ENCODE measurements at regions not wholly inside any gene's neighbourhood (a gene's known extent, or its start where the extent isn't known, plus 50 kb on each side); places are given as distances from the start of the nearest gene placed in this dataset.
"Not testable (repeated sequence)": the region's sequence is repeated elsewhere in the genome, so short reads cannot be mapped to it uniquely, and the experiment has no call there.

- 53 to 66% methylated on average over 4 of the region's 4 CpGs for WGBS, 2 donors
Measured at GRCh38 chr3:40899286-40899712, 300.0 kb upstream of the CTNNB1 start.

GRCh38 chr3:40901298-40901697 is 298.0 kb upstream of the CTNNB1 start:
- Histone ChIP-seq H3K4me1 (ENCODE audit: control insufficient read depth in 2 of 2, insufficient read depth in 2 of 2, low read length in 1 of 2) (no peaks in the 10 kb centered on the region), H3K27ac (ENCODE audit: low read depth in 2 of 2, low read length in 1 of 2) (no peak overlapping the region), H3K9me3 (ENCODE audit: control insufficient read depth in 2 of 2, insufficient read depth in 1 of 2, low read depth in 1 of 2, low read length in 1 of 2) (no peaks in the 10 kb centered on the region), H3K27me3 (ENCODE audit: control insufficient read depth in 1 of 2, insufficient read depth in 2 of 2, low read length in 2 of 2) (no peaks in the 10 kb centered on the region), H3K4me3 (ENCODE audit: low read depth in 1 of 2, low read length in 2 of 2) (no peak overlapping the region), H3K36me3 (ENCODE audit: control insufficient read depth in 2 of 2, insufficient read depth in 2 of 2, low read length in 1 of 2) (no peaks in the 10 kb centered on the region)
- WGBS, 2 donors, result 60 to 71% methylated on average over 3 of the region's 3 CpGs

More at GRCh38 chr3:40899286-40899712, 300.0 kb upstream of the CTNNB1 start:
- H3K27ac ChIP-seq (ENCODE audit: low read depth in 2 of 2, low read length in 1 of 2), result no peak overlapping the region
- H3K36me3 ChIP-seq (ENCODE audit: control insufficient read depth in 2 of 2, insufficient read depth in 2 of 2, low read length in 1 of 2), result no peaks in the 10 kb centered on the region
- no peaks in the 10 kb centered on the region for H3K4me1 ChIP-seq (ENCODE audit: control insufficient read depth in 2 of 2, insufficient read depth in 2 of 2, low read length in 1 of 2)
- no peaks in the 10 kb centered on the region for H3K27me3 ChIP-seq (ENCODE audit: control insufficient read depth in 1 of 2, insufficient read depth in 2 of 2, low read length in 2 of 2)
- H3K9me3 ChIP-seq (ENCODE audit: control insufficient read depth in 2 of 2, insufficient read depth in 1 of 2, low read depth in 1 of 2, low read length in 1 of 2), result no peaks in the 10 kb centered on the region
- no peak overlapping the region for H3K4me3 ChIP-seq (ENCODE audit: low read depth in 1 of 2, low read length in 2 of 2)

GRCh38 chr3:40901796-40902195 is 297.5 kb upstream of the CTNNB1 start:
- Histone ChIP-seq H3K9me3 (ENCODE audit: control insufficient read depth in 2 of 2, insufficient read depth in 1 of 2, low read depth in 1 of 2, low read length in 1 of 2) (no peaks in the 10 kb centered on the region), H3K27ac (ENCODE audit: low read depth in 2 of 2, low read length in 1 of 2) (no peak overlapping the region), H3K36me3 (ENCODE audit: control insufficient read depth in 2 of 2, insufficient read depth in 2 of 2, low read length in 1 of 2) (no peaks in the 10 kb centered on the region), H3K27me3 (ENCODE audit: control insufficient read depth in 1 of 2, insufficient read depth in 2 of 2, low read length in 2 of 2) (no peaks in the 10 kb centered on the region), H3K4me3 (ENCODE audit: low read depth in 1 of 2, low read length in 2 of 2) (no peak overlapping the region), H3K4me1 (ENCODE audit: control insufficient read depth in 2 of 2, insufficient read depth in 2 of 2, low read length in 1 of 2) (no peaks in the 10 kb centered on the region)

- H3K4me3 ChIP-seq (ENCODE audit: low read depth in 1 of 2, low read length in 2 of 2), result not testable (repeated sequence)
- WGBS, 2 donors, result 66 to 69% methylated on average over 26 of the region's 26 CpGs
Measured at GRCh38 chr3:40907907-40908465, 291.3 kb upstream of the CTNNB1 start.

GRCh38 chr3:40908612-40909011 is 290.7 kb upstream of the CTNNB1 start:
- Histone ChIP-seq H3K27me3 (ENCODE audit: control insufficient read depth in 1 of 2, insufficient read depth in 2 of 2, low read length in 2 of 2) (no peaks in the 10 kb centered on the region), H3K9me3 (ENCODE audit: control insufficient read depth in 2 of 2, insufficient read depth in 1 of 2, low read depth in 1 of 2, low read length in 1 of 2) (no peaks in the 10 kb centered on the region), H3K4me3 (ENCODE audit: low read depth in 1 of 2, low read length in 2 of 2) (no peak overlapping the region), H3K27ac (ENCODE audit: low read depth in 2 of 2, low read length in 1 of 2) (no peak overlapping the region), H3K4me1 (ENCODE audit: control insufficient read depth in 2 of 2, insufficient read depth in 2 of 2, low read length in 1 of 2) (no peaks in the 10 kb centered on the region), H3K36me3 (ENCODE audit: control insufficient read depth in 2 of 2, insufficient read depth in 2 of 2, low read length in 1 of 2) (no peaks in the 10 kb centered on the region)
- WGBS, 2 donors, result 89 to 90% methylated on average over 3 of the region's 3 CpGs

More at GRCh38 chr3:40907907-40908465, 291.3 kb upstream of the CTNNB1 start:
- H3K9me3 ChIP-seq (ENCODE audit: control insufficient read depth in 2 of 2, insufficient read depth in 1 of 2, low read depth in 1 of 2, low read length in 1 of 2); H3K4me1 ChIP-seq (ENCODE audit: control insufficient read depth in 2 of 2, insufficient read depth in 2 of 2, low read length in 1 of 2); H3K36me3 ChIP-seq (ENCODE audit: control insufficient read depth in 2 of 2, insufficient read depth in 2 of 2, low read length in 1 of 2); H3K27ac ChIP-seq (ENCODE audit: low read depth in 2 of 2, low read length in 1 of 2); H3K27me3 ChIP-seq (ENCODE audit: control insufficient read depth in 1 of 2, insufficient read depth in 2 of 2, low read length in 2 of 2): not testable (repeated sequence)

- no peak overlapping the region for H3K27ac ChIP-seq (ENCODE audit: low read depth in 2 of 2, low read length in 1 of 2)
- 92 to 93% methylated on average over 2 of the region's 2 CpGs for WGBS, 2 donors
- no peaks in the 10 kb centered on the region for H3K27me3 ChIP-seq (ENCODE audit: control insufficient read depth in 1 of 2, insufficient read depth in 2 of 2, low read length in 2 of 2)
- H3K9me3 ChIP-seq (ENCODE audit: control insufficient read depth in 2 of 2, insufficient read depth in 1 of 2, low read depth in 1 of 2, low read length in 1 of 2), result no peaks in the 10 kb centered on the region
- H3K4me1 ChIP-seq (ENCODE audit: control insufficient read depth in 2 of 2, insufficient read depth in 2 of 2, low read length in 1 of 2), result no peaks in the 10 kb centered on the region
- no peaks in the 10 kb centered on the region for H3K36me3 ChIP-seq (ENCODE audit: control insufficient read depth in 2 of 2, insufficient read depth in 2 of 2, low read length in 1 of 2)
- no peak overlapping the region for H3K4me3 ChIP-seq (ENCODE audit: low read depth in 1 of 2, low read length in 2 of 2)
Measured at GRCh38 chr3:40911264-40911663, 288.0 kb upstream of the CTNNB1 start.

GRCh38 chr3:40911928-40912327 is 287.4 kb upstream of the CTNNB1 start:
- WGBS, 2 donors, result 76 to 83% methylated on average over 1 of the region's 1 CpG

GRCh38 chr3:40912461-40912860 is 286.8 kb upstream of the CTNNB1 start:
- no peaks in the 10 kb centered on the region for H3K36me3 ChIP-seq (ENCODE audit: control insufficient read depth in 2 of 2, insufficient read depth in 2 of 2, low read length in 1 of 2)
- 78 to 90% methylated on average over 4 of the region's 4 CpGs for WGBS, 2 donors
- H3K4me3 ChIP-seq (ENCODE audit: low read depth in 1 of 2, low read length in 2 of 2), result no peak overlapping the region
- no peak overlapping the region for H3K27ac ChIP-seq (ENCODE audit: low read depth in 2 of 2, low read length in 1 of 2)
- H3K4me1 ChIP-seq (ENCODE audit: control insufficient read depth in 2 of 2, insufficient read depth in 2 of 2, low read length in 1 of 2), result no peaks in the 10 kb centered on the region
- H3K9me3 ChIP-seq (ENCODE audit: control insufficient read depth in 2 of 2, insufficient read depth in 1 of 2, low read depth in 1 of 2, low read length in 1 of 2), result no peaks in the 10 kb centered on the region
- no peaks in the 10 kb centered on the region for H3K27me3 ChIP-seq (ENCODE audit: control insufficient read depth in 1 of 2, insufficient read depth in 2 of 2, low read length in 2 of 2)

More at GRCh38 chr3:40911928-40912327, 287.4 kb upstream of the CTNNB1 start:
- Histone ChIP-seq H3K9me3 (ENCODE audit: control insufficient read depth in 2 of 2, insufficient read depth in 1 of 2, low read depth in 1 of 2, low read length in 1 of 2) (no peaks in the 10 kb centered on the region), H3K27me3 (ENCODE audit: control insufficient read depth in 1 of 2, insufficient read depth in 2 of 2, low read length in 2 of 2) (no peaks in the 10 kb centered on the region), H3K4me3 (ENCODE audit: low read depth in 1 of 2, low read length in 2 of 2) (no peak overlapping the region), H3K36me3 (ENCODE audit: control insufficient read depth in 2 of 2, insufficient read depth in 2 of 2, low read length in 1 of 2) (no peaks in the 10 kb centered on the region), H3K4me1 (ENCODE audit: control insufficient read depth in 2 of 2, insufficient read depth in 2 of 2, low read length in 1 of 2) (no peaks in the 10 kb centered on the region), H3K27ac (ENCODE audit: low read depth in 2 of 2, low read length in 1 of 2) (no peak overlapping the region)

GRCh38 chr3:40913192-40913591 is 286.1 kb upstream of the CTNNB1 start:
- WGBS, 2 donors, result 55 to 59% methylated on average over 4 of the region's 4 CpGs

GRCh38 chr3:40913641-40914040 is 285.7 kb upstream of the CTNNB1 start:
- 78% methylated on average over 2 of the region's 2 CpGs for WGBS, 2 donors
- Histone ChIP-seq H3K36me3 (ENCODE audit: control insufficient read depth in 2 of 2, insufficient read depth in 2 of 2, low read length in 1 of 2) (no peaks in the 10 kb centered on the region), H3K4me3 (ENCODE audit: low read depth in 1 of 2, low read length in 2 of 2) (no peak overlapping the region), H3K9me3 (ENCODE audit: control insufficient read depth in 2 of 2, insufficient read depth in 1 of 2, low read depth in 1 of 2, low read length in 1 of 2) (no peaks in the 10 kb centered on the region), H3K27ac (ENCODE audit: low read depth in 2 of 2, low read length in 1 of 2) (no peak overlapping the region), H3K27me3 (ENCODE audit: control insufficient read depth in 1 of 2, insufficient read depth in 2 of 2, low read length in 2 of 2) (no peaks in the 10 kb centered on the region), H3K4me1 (ENCODE audit: control insufficient read depth in 2 of 2, insufficient read depth in 2 of 2, low read length in 1 of 2) (no peaks in the 10 kb centered on the region)

More at GRCh38 chr3:40913192-40913591, 286.1 kb upstream of the CTNNB1 start:
- Histone ChIP-seq H3K4me3 (ENCODE audit: low read depth in 1 of 2, low read length in 2 of 2) (no peak overlapping the region), H3K27me3 (ENCODE audit: control insufficient read depth in 1 of 2, insufficient read depth in 2 of 2, low read length in 2 of 2) (no peaks in the 10 kb centered on the region), H3K9me3 (ENCODE audit: control insufficient read depth in 2 of 2, insufficient read depth in 1 of 2, low read depth in 1 of 2, low read length in 1 of 2) (no peaks in the 10 kb centered on the region), H3K4me1 (ENCODE audit: control insufficient read depth in 2 of 2, insufficient read depth in 2 of 2, low read length in 1 of 2) (no peaks in the 10 kb centered on the region), H3K36me3 (ENCODE audit: control insufficient read depth in 2 of 2, insufficient read depth in 2 of 2, low read length in 1 of 2) (no peaks in the 10 kb centered on the region), H3K27ac (ENCODE audit: low read depth in 2 of 2, low read length in 1 of 2) (no peak overlapping the region)

All from esophagus (tissue), 2 donors.